Neuronal stem cell (in vitro differentiated cells): ENCODE measurements at regions not wholly inside any gene's neighbourhood (a gene's known extent, or its start where the extent isn't known, plus 50 kb on each side); places are given as distances from the start of the nearest gene placed in this dataset.

ENCODE experiments used
- DNase-seq: peaks from one replicate; pipeline ENCODE4 v3.0.0-alpha.2; 2013; ENCODE audit warnings: low spot score
- H2AFZ ChIP-seq: one replicate; pipeline ENCODE4 v1.6.1; 2013; ENCODE audit warnings: mild to moderate bottlenecking, low read length, inconsistent platforms
- H2AK5ac ChIP-seq: 2 replicates; pipeline ENCODE4 v1.6.1; 2013; ENCODE audit warnings: low read depth, mild to moderate bottlenecking, inconsistent platforms, low read length, moderate library complexity, mixed read lengths
- H2BK120ac ChIP-seq: 2 replicates; pipeline ENCODE4 v1.6.1; 2013; ENCODE audit warnings: low read depth, mild to moderate bottlenecking, inconsistent platforms, low read length, moderate library complexity, mixed read lengths
- H2BK12ac ChIP-seq: one replicate; pipeline ENCODE4 v1.6.1; 2013; ENCODE audit warnings: low read length, inconsistent platforms
- H2BK15ac ChIP-seq: 2 replicates; pipeline ENCODE4 v1.6.1; 2013; ENCODE audit warnings: mild to moderate bottlenecking, low read length, inconsistent platforms, mixed read lengths
- H2BK5ac ChIP-seq: one replicate; pipeline ENCODE4 v1.6.1; 2013; ENCODE audit warnings: inconsistent platforms, mild to moderate bottlenecking, low read length, moderate library complexity
- H3K14ac ChIP-seq: one replicate; pipeline ENCODE4 v1.6.1; 2013; ENCODE audit warnings: low read length, inconsistent platforms
- H3K18ac ChIP-seq: 2 replicates; pipeline ENCODE4 v1.6.1; 2013; ENCODE audit warnings: low read length, inconsistent platforms
- H3K23ac ChIP-seq: 2 replicates; pipeline ENCODE4 v1.6.1; 2013; ENCODE audit warnings: low read depth, mild to moderate bottlenecking, mixed read lengths, low read length, inconsistent platforms; ENCODE audit not compliant: poor library complexity
- H3K27ac ChIP-seq: replicated peaks from 3 replicates; pipeline ENCODE4 v1.5.1; 2013; ENCODE audit warnings: low read length, inconsistent platforms
- H3K27me3 ChIP-seq, 3 experiments: 2 replicates each; pipeline ENCODE4 v1.6.1; 2013; ENCODE audit warnings: low read length in 3 of 3, mild to moderate bottlenecking in 2 of 3, inconsistent platforms in 1 of 3, low read depth in 1 of 3, mixed read lengths in 1 of 3, moderate library complexity in 1 of 3; ENCODE audit not compliant: control insufficient read depth in 3 of 3, insufficient read depth in 3 of 3
- H3K36me3 ChIP-seq, 2 donors: replicated peaks in 1 of 2; 2 replicates each; pipeline ENCODE4 v1.6.1; 2013; ENCODE audit warnings: low read length in 2 of 2; ENCODE audit not compliant: control insufficient read depth in 2 of 2, insufficient read depth in 2 of 2
- H3K4ac ChIP-seq: 2 replicates; pipeline ENCODE4 v1.6.1; 2013; ENCODE audit warnings: inconsistent platforms, mild to moderate bottlenecking, low read length, moderate library complexity
- H3K4me1 ChIP-seq, 2 donors: 1 replicate in 1 of 2; 2 replicates in 1 of 2; pipeline ENCODE4 v1.6.1; 2013; ENCODE audit warnings: low read length in 2 of 2, low read depth in 1 of 2; ENCODE audit not compliant: control insufficient read depth in 2 of 2, insufficient read depth in 1 of 2
- H3K4me2 ChIP-seq: one replicate; pipeline ENCODE4 v1.6.1; 2013; ENCODE audit warnings: mild to moderate bottlenecking, low read length, inconsistent platforms; ENCODE audit not compliant: insufficient read depth, poor library complexity, severe bottlenecking
- H3K4me3 ChIP-seq, 2 donors: 2 replicates each; pipeline ENCODE4 v1.5.1; 2013; ENCODE audit warnings: low read length in 2 of 2, mild to moderate bottlenecking in 2 of 2, inconsistent platforms in 1 of 2, moderate library complexity in 1 of 2
- H3K79me1 ChIP-seq: one replicate; pipeline ENCODE4 v1.6.1; 2013; ENCODE audit warnings: low read depth, mild to moderate bottlenecking, inconsistent platforms, low read length, moderate library complexity
- H3K9ac ChIP-seq: one replicate; pipeline ENCODE4 v1.6.1; 2013; ENCODE audit warnings: mild to moderate bottlenecking, low read depth, low read length, inconsistent platforms; ENCODE audit not compliant: poor library complexity
- H3K9me3 ChIP-seq, 2 donors: replicated peaks in 1 of 2; 2 replicates each; pipeline versions ENCODE3 to v1.6.1; 2013; ENCODE audit warnings: low read length in 2 of 2, mild to moderate bottlenecking in 2 of 2, inconsistent platforms in 1 of 2, low read depth in 1 of 2, mixed read lengths in 1 of 2, moderate library complexity in 1 of 2; ENCODE audit not compliant: control insufficient read depth in 2 of 2, insufficient read depth in 1 of 2
- H4K8ac ChIP-seq: one replicate; pipeline ENCODE4 v1.6.1; 2013; ENCODE audit warnings: low read depth, mild to moderate bottlenecking, inconsistent platforms, low read length, moderate library complexity
- H4K91ac ChIP-seq: one replicate; pipeline ENCODE4 v1.6.1; 2013; ENCODE audit warnings: low read length, low read depth, mild to moderate bottlenecking, inconsistent platforms; ENCODE audit not compliant: poor library complexity
- WGBS, 2 donors: extraction: QIAGEN DNeasy Blood & Tissue Kit; methylation state at CpG; one replicate each; pipeline ENCODE4 v1.1.7; 2013; ENCODE audit warnings: missing lambda C conversion rate in 2 of 2, mixed read lengths in 1 of 2; ENCODE audit not compliant: insufficient read length in 2 of 2, insufficient replicate concordance in 1 of 2; ENCODE audit errors: extremely low coverage in 2 of 2; 5-methylcytosine and 5-hydroxymethylcytosine counted together

DNA sequence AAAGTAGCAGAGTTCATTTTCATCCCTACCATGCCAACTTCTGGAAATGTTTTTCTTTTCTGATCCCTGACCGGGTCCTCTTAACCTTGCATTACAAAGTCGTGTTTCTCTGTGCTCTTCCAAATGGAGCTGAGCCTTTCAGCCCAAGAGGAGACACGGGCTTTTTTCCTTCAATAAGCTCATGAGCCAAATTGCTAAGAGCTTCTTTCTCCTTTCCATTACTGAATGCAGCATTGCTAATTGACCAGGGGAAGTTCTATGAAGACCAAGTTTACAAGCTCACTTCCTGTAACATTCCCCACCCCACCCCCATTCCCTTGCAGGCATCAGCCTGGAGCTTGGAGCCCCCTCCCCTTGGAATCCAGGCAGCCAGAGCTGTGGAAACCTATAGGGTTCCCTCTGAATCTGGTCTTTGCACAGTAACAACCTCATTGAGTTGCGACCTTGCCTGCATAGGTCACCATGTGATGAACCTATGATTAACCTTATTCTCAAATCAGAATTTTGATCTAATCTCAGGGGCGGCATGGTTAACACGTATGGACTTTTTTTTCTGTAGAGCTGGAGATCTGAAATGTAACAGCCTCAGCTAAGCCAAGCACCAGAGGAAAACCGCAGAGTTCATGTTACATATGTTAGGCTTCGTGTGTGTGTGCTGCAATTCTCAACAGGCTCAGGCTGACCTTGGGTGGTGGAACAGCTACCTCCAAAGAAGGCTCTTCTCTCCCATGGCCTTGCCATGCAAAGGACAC lies 395.7 kb upstream of the ZNF462 start:
- H3K18ac ChIP-seq = no peak overlapping the region
- no peak overlapping the region for H4K8ac ChIP-seq
- no peak overlapping the region for H2BK15ac ChIP-seq
- peaks cover 0 to 2% of the 10 kb centered on the region in 2 donors for H3K9me3 ChIP-seq
- DNase-seq = peak; percentile 15
- no peaks in the 10 kb centered on the region for H3K27me3 ChIP-seq
- no peaks in the 10 kb centered on the region for H3K79me1 ChIP-seq
- no peak overlapping the region for H2BK12ac ChIP-seq
- H3K4me2 ChIP-seq = no peak overlapping the region
- no peak overlapping the region for H3K4me3 ChIP-seq
- H3K23ac ChIP-seq = no peak overlapping the region
- no peak overlapping the region for H3K4ac ChIP-seq
- H2BK5ac ChIP-seq = no peak overlapping the region
- WGBS, 2 donors = no CpG with 5 or more reads among the region's 8 CpGs
- H3K14ac ChIP-seq = no peak overlapping the region
- no peaks in the 10 kb centered on the region for H3K36me3 ChIP-seq
- H2BK120ac ChIP-seq = no peak overlapping the region
- H4K91ac ChIP-seq = no peak overlapping the region
- H2AFZ ChIP-seq = peak overlapping the region; percentile 83
- H3K4me1 ChIP-seq = peaks cover 9 to 13% of the 10 kb centered on the region in 2 donors
- no peak overlapping the region for H2AK5ac ChIP-seq
- H3K9ac ChIP-seq = no peak overlapping the region
- H3K27ac ChIP-seq = no peak overlapping the region

DNA sequence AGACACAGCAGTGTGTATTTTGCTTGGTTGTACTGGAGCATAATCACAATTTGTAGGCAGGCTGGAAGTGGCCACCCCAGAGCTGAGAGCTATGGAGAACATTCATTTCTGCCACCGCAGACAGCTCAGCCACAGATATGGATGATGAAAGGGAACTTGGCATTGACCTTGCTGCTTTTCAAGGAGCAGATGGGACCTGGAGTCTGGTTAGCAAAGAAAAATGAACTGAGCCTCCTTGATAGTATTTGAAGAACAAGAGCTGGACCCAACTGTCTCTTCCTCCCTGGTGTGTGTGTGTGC lies 395.2 kb upstream of the ZNF462 start:
- Histone ChIP-seq H2BK15ac (no peak overlapping the region), H3K4ac (no peak overlapping the region), H4K8ac (no peak overlapping the region), H3K14ac (no peak overlapping the region), H3K27ac (no peak overlapping the region), H3K9me3 (peaks cover 0 to 2% of the 10 kb centered on the region in 2 donors), H4K91ac (no peak overlapping the region), H3K36me3 (no peaks in the 10 kb centered on the region), H2BK12ac (no peak overlapping the region), H3K27me3 (no peaks in the 10 kb centered on the region), H2BK5ac (no peak overlapping the region), H2AK5ac (no peak overlapping the region), H3K4me2 (no peak overlapping the region), H3K4me3 (no peak overlapping the region), H3K23ac (no peak overlapping the region), H3K9ac (no peak overlapping the region), H2BK120ac (no peak overlapping the region), H2AFZ (peak overlapping the region; percentile 83), H3K4me1 (peaks cover 9 to 13% of the 10 kb centered on the region in 2 donors), H3K79me1 (no peaks in the 10 kb centered on the region), H3K18ac (no peak overlapping the region)
- no peak for DNase-seq
- no CpG with 5 or more reads among the region's 1 CpG for WGBS, 2 donors

DNA sequence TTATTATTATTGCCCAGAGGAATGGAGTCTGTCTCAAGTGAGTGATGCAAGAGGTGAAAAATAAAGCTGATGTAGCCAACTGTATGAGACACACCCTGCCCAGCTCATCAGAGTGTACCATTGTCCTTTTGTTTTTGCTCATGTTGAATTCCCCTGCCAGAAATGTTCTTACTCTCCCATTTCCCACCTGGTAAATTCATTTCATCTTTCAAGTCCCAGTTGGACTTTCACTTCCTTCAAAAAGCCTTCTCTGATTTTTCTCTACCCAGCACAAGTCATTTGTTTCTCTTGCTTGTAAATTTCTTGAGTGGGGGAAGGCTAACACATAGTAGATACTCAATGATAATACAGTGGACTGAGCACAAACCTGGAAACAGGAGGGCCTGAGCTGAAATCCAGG lies 394.5 kb upstream of the ZNF462 start:
- H4K8ac ChIP-seq = no peak overlapping the region
- no peak overlapping the region for H2BK5ac ChIP-seq
- no peak overlapping the region for H3K27ac ChIP-seq
- H3K9me3 ChIP-seq = peaks cover 0 to 2% of the 10 kb centered on the region in 2 donors
- DNase-seq = no peak
- no peak overlapping the region for H3K4ac ChIP-seq
- peaks cover 9 to 13% of the 10 kb centered on the region in 2 donors for H3K4me1 ChIP-seq
- H4K91ac ChIP-seq = no peak overlapping the region
- no peak overlapping the region for H2AK5ac ChIP-seq
- H3K9ac ChIP-seq = no peak overlapping the region
- H2BK15ac ChIP-seq = no peak overlapping the region
- no peak overlapping the region for H3K14ac ChIP-seq
- no peaks in the 10 kb centered on the region for H3K36me3 ChIP-seq
- no peak overlapping the region for H2BK12ac ChIP-seq
- H3K4me3 ChIP-seq = no peak overlapping the region
- no peak overlapping the region for H3K23ac ChIP-seq
- H2BK120ac ChIP-seq = no peak overlapping the region
- H3K79me1 ChIP-seq = no peaks in the 10 kb centered on the region
- no peak overlapping the region for H3K4me2 ChIP-seq
- no peaks in the 10 kb centered on the region for H3K27me3 ChIP-seq
- no peak overlapping the region for H2AFZ ChIP-seq
- H3K18ac ChIP-seq = no peak overlapping the region

DNA sequence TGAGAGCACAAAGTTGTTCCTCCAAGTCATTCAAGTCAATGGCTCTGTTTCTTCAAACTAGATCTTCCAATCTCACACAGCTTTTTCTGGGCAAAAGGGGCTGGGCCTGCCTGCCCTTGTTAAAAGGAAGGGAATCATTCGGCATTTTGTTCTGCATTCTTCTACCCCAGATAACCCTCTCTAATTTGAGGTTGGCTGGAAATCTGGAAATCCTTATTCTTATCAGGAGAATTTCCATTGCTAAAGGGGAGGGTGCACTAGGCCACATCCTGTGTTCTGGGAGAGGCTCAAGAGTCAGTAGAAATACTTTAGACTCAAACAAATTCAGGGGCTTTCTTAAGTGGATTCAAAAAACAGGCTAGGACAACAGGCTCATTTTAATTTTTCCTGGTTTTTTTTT lies 384.7 kb upstream of the ZNF462 start:
- Histone ChIP-seq H4K91ac (no peak overlapping the region), H3K79me1 (no peaks in the 10 kb centered on the region), H2BK5ac (no peak overlapping the region), H3K4me3 (no peak overlapping the region), H3K27me3 (no peaks in the 10 kb centered on the region), H3K36me3 (no peaks in the 10 kb centered on the region), H2BK12ac (no peak overlapping the region), H3K9ac (no peak overlapping the region), H4K8ac (no peak overlapping the region), H3K9me3 (no peaks in the 10 kb centered on the region), H3K18ac (no peak overlapping the region), H3K4ac (no peak overlapping the region), H2AK5ac (no peak overlapping the region), H2BK120ac (no peak overlapping the region), H3K23ac (no peak overlapping the region), H2AFZ (peak overlapping the region; percentile 11), H3K4me2 (no peak overlapping the region), H2BK15ac (no peak overlapping the region), H3K14ac (no peak overlapping the region), H3K27ac (no peak overlapping the region), H3K4me1 (no peaks in the 10 kb centered on the region)
- WGBS, 2 donors = no CpG with 5 or more reads among the region's 1 CpG
- no peak for DNase-seq
